Sigmoid colon (tissue), 6 donors: ENCODE measurements at regions not wholly inside any gene's neighbourhood (a gene's known extent, or its start where the extent isn't known, plus 50 kb on each side); places are given as distances from the start of the nearest gene placed in this dataset.

Experiments
- DNase-seq: peaks from one replicate; pipeline ENCODE4 v3.0.0-alpha.2; 2019
- H3K27ac ChIP-seq, 4 donors: fragments of 200-600 bp; sonication (generic); one replicate each; pipeline ENCODE4 v1.5.1; 2016 to 2019; ENCODE audit warnings: mild to moderate bottlenecking in 1 of 4
- H3K27me3 ChIP-seq, 3 donors: fragments of 200-600 bp; sonication (generic); one replicate each; pipeline ENCODE4 v1.5.1; 2019; ENCODE audit warnings: mild to moderate bottlenecking in 1 of 3
- H3K36me3 ChIP-seq, 4 donors: fragments of 200-600 bp; sonication (generic); one replicate each; pipeline ENCODE4 v1.5.1; 2016 to 2019
- H3K4me1 ChIP-seq, 4 donors: fragments of 200-600 bp; sonication (generic); one replicate each; pipeline ENCODE4 v1.5.1; 2017 to 2019
- H3K4me3 ChIP-seq, 4 donors: fragments of 200-600 bp; sonication (generic); one replicate each; pipeline ENCODE4 v1.5.1; 2017 to 2019; ENCODE audit warnings: mild to moderate bottlenecking in 2 of 4, moderate library complexity in 1 of 4
- H3K9me3 ChIP-seq, 4 donors: fragments of 200-600 bp in 3 of 4; sonication (generic) in 3 of 4; one replicate each; pipeline versions ENCODE4 v1.5.1 to v1.6.1; 2013 to 2019
- EP300 ChIP-seq, 4 donors: sonication (generic); formaldehyde crosslinking; IDR thresholded peaks; one replicate each; pipeline ENCODE4 v1.6.1; 2017; ENCODE audit warnings: antibody characterized with exemption in 4 of 4
- POLR2A ChIP-seq, 2 donors: fragments of 450-650 bp; IDR thresholded peaks; one replicate each; pipeline ENCODE4 v1.6.1; 2016; ENCODE audit warnings: antibody characterized with exemption in 2 of 2, mild to moderate bottlenecking in 2 of 2, moderate library complexity in 2 of 2
- POLR2AphosphoS5 ChIP-seq, 4 donors: sonication (generic); formaldehyde crosslinking; IDR thresholded peaks; one replicate each; pipeline ENCODE4 v1.6.1; 2017; ENCODE audit warnings: antibody characterized with exemption in 4 of 4
- WGBS, 2 donors: extraction: QIAGEN DNeasy Blood & Tissue Kit; methylation state at CpG; one replicate each; pipeline ENCODE4 v1.1.7; 2013; 5-methylcytosine and 5-hydroxymethylcytosine counted together
- intact Hi-C: fragments of 100-400 bp; cut with DNase I; formaldehyde crosslinking; loops from one replicate; pipeline ENCODE4 v1.15.1; 2023
- TF ChIP-seq, protein P1 (sequence below), 4 experiments: fragments of 450-650 bp in 3 of 4; fragments of 200-600 bp in 1 of 4; IDR thresholded peaks; one replicate each; pipeline ENCODE4 v1.5.1; 2016 to 2019; ENCODE audit warnings: antibody characterized with exemption in 4 of 4, mild to moderate bottlenecking in 3 of 4, moderate library complexity in 2 of 4
- donor health status: healthy with polysubstance abuse.
- donor health status: healthy.

DNA sequence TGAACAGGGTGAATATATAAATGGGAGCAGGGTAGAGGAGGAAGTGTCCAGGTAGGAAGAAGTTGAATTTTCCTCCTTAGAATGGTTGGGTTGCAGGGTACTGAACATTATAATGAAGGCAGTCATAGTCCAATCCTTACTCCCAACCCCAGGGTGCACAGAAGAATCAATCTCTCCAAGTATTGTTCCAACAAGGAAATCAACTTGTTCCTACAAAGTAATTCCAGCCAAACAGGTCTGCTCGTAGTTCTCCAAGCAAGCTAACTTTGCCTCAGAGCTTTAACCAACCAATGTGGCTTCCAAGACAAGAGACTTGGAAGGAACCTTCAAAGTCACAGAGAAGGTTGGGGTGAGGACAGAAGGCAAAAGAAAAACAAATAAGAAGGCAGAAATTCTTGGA is 527.2 kb downstream of the MED13L start:
- WGBS, 2 donors: 28 to 67% methylated on average over 1 of the region's 1 CpG

GRCh38 chr12:115749071-115749841 is 528.2 kb downstream of the MED13L start:
- no peak for DNase-seq
- Histone ChIP-seq H3K4me3 (no peak overlapping the region), H3K27me3 (peaks cover 0 to 12% (median 4%) of the 10 kb centered on the region in 3 donors), H3K9me3 (no peaks in the 10 kb centered on the region), H3K36me3 (no peaks in the 10 kb centered on the region), H3K27ac (no peak overlapping the region), H3K4me1 (no peaks in the 10 kb centered on the region)
- TF ChIP-seq, protein P1, sequence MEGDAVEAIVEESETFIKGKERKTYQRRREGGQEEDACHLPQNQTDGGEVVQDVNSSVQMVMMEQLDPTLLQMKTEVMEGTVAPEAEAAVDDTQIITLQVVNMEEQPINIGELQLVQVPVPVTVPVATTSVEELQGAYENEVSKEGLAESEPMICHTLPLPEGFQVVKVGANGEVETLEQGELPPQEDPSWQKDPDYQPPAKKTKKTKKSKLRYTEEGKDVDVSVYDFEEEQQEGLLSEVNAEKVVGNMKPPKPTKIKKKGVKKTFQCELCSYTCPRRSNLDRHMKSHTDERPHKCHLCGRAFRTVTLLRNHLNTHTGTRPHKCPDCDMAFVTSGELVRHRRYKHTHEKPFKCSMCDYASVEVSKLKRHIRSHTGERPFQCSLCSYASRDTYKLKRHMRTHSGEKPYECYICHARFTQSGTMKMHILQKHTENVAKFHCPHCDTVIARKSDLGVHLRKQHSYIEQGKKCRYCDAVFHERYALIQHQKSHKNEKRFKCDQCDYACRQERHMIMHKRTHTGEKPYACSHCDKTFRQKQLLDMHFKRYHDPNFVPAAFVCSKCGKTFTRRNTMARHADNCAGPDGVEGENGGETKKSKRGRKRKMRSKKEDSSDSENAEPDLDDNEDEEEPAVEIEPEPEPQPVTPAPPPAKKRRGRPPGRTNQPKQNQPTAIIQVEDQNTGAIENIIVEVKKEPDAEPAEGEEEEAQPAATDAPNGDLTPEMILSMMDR (IDR thresholded peaks at IDR 0.05): no peak
- TF ChIP-seq POLR2AphosphoS5 (IDR thresholded peaks at IDR 0.05) (no peak), POLR2A (IDR thresholded peaks at IDR 0.05) (no peak), EP300 (IDR thresholded peaks at IDR 0.05) (no peak)
- WGBS, 2 donors: 84 to 88% methylated on average over 8 of the region's 8 CpGs
- intact Hi-C loops: no loop called here

More for the DNA sequence above, 527.2 kb downstream of the MED13L start:
- peaks cover 0 to 20% (median 4%) of the 10 kb centered on the region in 3 donors for H3K27me3 ChIP-seq
- H3K4me1 ChIP-seq: no peaks in the 10 kb centered on the region
- TF ChIP-seq, protein P1 (IDR thresholded peaks at IDR 0.05): no peak
- TF ChIP-seq POLR2A (IDR thresholded peaks at IDR 0.05) (no peak), POLR2AphosphoS5 (IDR thresholded peaks at IDR 0.05) (no peak), EP300 (IDR thresholded peaks at IDR 0.05) (no peak)
- no peak overlapping the region for H3K4me3 ChIP-seq
- DNase-seq: no peak
- intact Hi-C loops: loop anchor here (5.0 kb wide), 1 partner anchor 1068 kb away; the partner anchor contains the start of gene TBX3
- no peaks in the 10 kb centered on the region for H3K36me3 ChIP-seq
- H3K9me3 ChIP-seq: no peaks in the 10 kb centered on the region
- no peak overlapping the region for H3K27ac ChIP-seq

DNA sequence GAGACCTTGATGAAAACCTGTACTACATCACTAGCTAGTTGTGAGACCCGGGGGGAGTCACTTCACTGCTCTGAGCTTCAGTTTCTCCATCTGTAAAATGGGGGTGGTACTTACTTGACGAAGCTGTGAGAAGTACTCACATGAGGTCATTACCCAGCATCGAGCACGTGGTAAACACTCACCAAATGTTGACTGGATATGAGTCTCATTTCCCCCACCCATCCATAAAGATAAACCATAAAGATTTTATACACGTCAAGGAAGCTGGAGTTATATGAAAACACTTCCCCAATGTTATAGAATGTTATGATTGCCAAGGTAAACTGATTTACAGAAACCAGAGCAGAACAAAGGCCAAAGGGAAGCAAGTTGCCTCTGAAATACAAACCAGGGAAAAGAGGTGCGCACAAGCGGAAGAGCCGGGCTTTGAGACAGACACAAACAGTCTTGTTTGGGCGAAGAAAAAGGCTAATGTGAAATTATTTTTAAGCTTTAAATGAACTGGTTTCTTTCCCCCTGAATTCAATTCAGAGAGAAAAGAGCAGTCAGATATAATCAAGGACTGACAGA is 536.8 kb downstream of the MED13L start:
- no peak for DNase-seq
- Histone ChIP-seq H3K9me3 (no peaks in the 10 kb centered on the region), H3K27ac (no peak overlapping the region), H3K4me3 (no peak overlapping the region), H3K36me3 (no peaks in the 10 kb centered on the region), H3K4me1 (no peaks in the 10 kb centered on the region), H3K27me3 (peaks cover 0 to 36% (median 0%) of the 10 kb centered on the region in 3 donors)
- WGBS, 2 donors: 15 to 52% methylated on average over 9 of the region's 9 CpGs
- TF ChIP-seq POLR2AphosphoS5 (IDR thresholded peaks at IDR 0.05) (no peak), POLR2A (IDR thresholded peaks at IDR 0.05) (no peak)
- TF ChIP-seq, protein P1 (IDR thresholded peaks at IDR 0.05): no peak
- intact Hi-C loops: no loop called here

DNA sequence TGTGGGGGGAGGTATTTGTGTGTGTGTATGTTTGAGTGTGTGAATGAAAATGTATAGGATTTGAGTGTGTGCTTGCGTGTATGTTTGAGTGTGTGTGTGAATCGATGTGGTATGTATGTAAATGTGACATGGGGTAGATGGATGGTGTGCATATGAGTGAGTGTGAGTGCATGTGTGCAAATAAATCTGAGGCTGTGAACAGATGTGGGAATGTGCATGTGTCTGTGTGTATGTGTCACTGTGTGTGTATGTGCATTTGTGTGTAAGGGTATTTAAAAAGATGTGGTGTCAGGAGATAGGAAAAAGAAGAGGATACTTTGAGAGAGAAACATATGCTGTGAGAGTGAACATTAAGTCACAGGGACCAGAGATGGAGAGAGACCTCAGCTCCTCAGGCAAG is 539.6 kb downstream of the MED13L start:
- 92 to 93% methylated on average over 2 of the region's 2 CpGs for WGBS, 2 donors
- Histone ChIP-seq H3K27me3 (peaks cover 0 to 32% (median 0%) of the 10 kb centered on the region in 3 donors), H3K9me3 (no peaks in the 10 kb centered on the region), H3K27ac (no peak overlapping the region), H3K4me1 (no peaks in the 10 kb centered on the region), H3K4me3 (no peak overlapping the region), H3K36me3 (no peaks in the 10 kb centered on the region)
- no peak for DNase-seq
- TF ChIP-seq POLR2AphosphoS5 (IDR thresholded peaks at IDR 0.05): no peak
- no peak for TF ChIP-seq EP300 (IDR thresholded peaks at IDR 0.05)
- no peak for TF ChIP-seq POLR2A (IDR thresholded peaks at IDR 0.05)
- TF ChIP-seq, protein P1 (IDR thresholded peaks at IDR 0.05): no peak
- intact Hi-C loops: no loop called here
